Limb (tissue), 2 donors: ENCODE measurements at regions not wholly inside any gene's neighbourhood (a gene's known extent, or its start where the extent isn't known, plus 50 kb on each side); places are given as distances from the start of the nearest gene placed in this dataset.

Experiments used
- DNase-seq, 2 donors: peaks; one replicate each; pipeline ENCODE4 v3.0.0-alpha.2; 2016; ENCODE audit errors: extremely low spot score in 2 of 2

DNA sequence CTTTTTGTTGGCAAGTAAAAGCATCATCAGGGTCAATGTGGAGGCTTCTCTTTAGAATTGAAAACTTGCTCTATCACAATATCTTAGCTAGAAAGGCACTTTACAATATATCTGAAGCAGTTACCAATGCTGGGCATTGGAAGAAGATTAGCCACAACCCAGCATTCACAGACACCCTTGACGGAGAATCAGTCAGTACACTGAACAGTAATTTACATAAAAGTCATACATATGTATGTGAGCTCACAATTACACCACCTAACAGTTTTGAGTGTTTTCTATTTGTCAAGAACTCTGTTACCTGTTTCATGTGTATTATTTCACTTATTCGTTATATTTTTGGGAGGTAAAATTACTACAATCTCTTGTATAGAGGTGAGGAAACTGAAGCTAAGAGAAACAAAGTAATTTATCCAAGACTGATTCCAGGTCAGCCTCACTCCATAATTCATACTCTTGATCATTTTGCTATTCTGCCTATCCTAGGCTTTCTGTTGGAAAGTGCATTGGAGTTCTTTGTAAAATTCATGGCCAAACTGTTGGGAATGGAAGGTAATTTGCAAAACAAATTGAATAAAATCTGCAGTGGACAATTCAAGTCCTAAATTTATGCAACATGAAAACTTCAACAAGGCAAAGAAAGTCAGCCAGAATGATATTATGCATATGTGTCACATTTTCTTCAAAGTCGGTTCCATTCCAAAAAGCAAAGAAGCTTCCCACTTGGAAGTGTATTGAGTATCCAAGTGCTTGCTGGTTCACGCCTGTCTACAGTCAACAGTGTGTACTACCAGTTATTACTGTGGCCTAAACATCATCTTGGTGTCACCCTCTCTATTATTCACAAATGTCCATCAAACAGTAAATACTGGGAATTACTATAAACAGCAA lies 223.7 kb upstream of the SEMA6D start:
- DNase-seq, result no peak

DNA sequence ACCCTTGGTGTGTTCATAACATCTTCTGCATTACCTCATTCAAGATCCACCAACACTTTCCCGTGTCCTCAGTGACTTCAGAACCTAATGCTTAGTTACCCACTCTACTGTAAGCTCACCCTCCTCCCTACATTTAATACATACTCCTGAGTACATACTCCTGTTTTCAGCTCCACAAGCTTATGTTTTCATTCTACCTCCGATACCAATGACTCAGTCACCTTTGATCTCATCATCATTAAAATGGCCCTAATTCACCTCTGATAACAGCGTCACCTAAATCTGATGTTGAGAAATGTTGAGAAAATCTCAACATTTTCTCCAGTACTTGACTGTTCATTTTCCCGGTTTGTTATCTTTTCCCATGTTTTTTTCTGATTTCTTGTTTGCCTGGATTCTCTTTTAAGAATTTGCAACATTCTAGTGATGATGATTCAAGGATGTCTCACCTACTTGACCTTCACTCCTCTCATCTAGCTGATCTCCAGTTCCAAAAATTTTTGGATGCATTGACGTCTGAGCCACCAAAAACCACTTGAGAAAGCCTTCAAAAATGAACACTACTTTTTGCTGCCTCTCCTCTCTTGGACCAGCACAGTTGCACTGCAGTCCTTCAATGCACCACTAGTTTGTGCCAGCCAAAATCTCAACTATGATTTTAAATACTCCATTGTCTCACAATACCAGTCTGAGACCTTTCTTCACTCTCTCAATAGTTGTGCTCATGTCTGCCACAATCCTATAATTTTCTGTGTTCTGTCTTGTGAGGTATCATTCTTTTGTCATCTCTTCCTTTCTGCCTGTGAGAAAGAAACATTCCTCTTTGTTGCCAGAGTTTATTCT lies 220.7 kb upstream of the SEMA6D start:
- no peak for DNase-seq

DNA sequence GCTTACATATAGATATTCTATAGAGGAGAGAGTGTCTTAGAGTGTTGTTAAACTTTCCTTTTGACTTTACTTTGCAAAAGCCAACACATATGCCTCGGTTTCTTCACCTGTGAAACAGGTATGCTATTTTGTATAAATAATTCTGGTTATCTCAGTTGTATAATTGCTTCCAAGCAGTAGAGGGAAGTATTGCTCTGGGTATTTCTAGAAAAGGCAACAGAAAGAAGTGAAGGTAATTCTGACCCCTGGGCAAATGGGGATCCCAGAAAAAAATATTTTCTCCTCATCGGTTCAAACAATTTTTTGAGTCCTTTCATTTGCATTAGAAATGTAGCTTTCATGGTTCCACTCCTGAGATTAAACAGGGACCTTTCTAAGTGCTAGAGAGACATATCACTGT lies 216.5 kb upstream of the SEMA6D start:
- no peak for DNase-seq

DNA sequence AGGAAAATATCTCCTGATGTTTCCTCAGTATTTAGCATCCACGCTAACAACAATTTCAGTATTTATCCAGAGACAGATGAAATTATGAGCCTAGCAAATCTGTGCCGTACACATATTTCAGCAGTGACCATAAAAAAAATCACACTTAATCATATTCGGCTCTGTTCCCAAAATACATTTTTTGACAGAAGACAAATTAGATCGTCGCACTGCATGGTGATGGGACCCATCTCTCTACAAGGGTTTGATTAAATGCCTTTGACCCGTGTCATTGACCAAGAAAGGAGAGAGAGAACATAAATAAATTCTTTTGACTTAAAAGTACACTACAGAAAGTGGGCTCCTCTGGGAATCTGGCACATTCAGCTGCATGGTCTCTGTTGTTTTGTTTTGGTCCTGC lies 215.3 kb upstream of the SEMA6D start:
- DNase-seq, result no peak

DNA sequence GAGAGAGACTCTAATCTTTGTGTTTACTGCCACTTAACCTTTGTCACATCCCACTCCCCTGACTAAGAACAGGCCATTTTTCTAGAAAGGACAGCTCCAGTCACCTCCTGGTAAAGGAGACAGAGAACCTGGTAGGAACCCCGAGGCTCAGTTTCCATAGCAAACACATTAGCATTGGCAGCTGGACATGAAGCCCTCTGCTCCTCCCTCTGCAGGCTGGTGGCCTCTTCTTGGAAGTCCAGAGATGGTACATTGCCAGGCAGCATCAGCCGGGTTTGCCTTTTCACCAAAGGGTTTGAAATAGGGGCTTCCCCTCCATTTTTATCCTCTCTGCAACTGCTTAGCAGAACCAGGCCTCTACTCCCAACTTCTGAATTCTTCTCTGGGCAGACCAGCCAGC lies 213.4 kb upstream of the SEMA6D start:
- no peak for DNase-seq

DNA sequence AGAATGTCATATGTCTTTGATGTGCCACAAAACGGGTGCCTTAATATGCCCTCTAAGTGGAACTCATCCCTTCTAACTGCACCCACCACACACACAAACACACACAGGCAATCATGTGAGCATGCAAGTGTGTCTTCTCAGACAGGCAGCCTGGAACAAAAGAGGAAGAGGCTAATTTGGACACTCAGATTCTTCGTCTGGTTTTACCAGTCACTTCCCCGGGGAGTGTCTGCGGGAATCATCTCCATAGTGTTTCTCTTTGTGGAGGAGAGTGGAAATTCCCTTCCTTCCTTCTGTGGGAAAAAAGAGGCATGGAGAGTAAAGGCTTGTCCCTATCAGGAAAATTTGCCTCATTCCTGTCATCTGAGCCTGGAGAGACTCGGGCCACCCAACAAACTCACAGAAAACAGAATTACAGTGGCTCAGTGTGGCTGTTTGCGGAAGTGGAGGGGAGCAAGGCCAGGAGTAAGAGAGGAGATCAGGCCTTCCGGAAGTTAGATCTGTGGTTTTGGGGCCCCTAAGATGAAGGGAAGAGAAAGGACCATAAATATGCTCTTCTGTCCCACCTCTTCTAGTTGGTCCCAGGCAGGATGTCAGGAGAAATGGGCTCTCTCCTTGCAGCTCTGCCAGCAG lies 212.6 kb upstream of the SEMA6D start:
- no peak for DNase-seq

DNA sequence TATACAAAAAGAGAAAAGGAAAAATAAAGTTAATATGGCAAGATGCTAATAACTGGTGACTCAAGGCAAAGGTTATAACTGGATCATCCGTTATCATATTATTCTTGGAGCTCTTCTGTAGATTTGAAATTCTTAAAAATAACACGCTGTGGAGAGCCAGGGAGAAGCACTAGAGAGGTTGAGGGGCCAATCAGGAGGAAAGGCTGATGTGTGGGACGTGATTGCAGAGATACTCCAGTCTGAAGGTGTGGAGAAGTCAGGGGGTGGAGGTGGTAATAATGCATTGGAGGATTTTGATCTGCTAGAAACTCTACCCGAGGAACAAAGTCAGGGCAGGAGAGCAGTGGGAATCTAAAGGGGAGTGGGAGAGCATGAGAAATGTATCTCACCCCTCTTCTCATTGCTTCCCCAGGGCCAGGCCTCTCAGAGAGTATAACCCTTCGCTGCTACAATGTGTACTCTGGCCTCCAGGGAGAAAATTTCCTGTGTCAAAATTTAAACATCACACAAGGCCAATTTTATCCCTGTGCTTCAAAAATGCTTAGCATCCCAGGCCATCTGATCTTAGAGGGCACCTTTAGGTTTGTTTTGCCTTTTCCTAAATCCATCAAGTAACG lies 211.5 kb upstream of the SEMA6D start:
- DNase-seq, result no peak

DNA sequence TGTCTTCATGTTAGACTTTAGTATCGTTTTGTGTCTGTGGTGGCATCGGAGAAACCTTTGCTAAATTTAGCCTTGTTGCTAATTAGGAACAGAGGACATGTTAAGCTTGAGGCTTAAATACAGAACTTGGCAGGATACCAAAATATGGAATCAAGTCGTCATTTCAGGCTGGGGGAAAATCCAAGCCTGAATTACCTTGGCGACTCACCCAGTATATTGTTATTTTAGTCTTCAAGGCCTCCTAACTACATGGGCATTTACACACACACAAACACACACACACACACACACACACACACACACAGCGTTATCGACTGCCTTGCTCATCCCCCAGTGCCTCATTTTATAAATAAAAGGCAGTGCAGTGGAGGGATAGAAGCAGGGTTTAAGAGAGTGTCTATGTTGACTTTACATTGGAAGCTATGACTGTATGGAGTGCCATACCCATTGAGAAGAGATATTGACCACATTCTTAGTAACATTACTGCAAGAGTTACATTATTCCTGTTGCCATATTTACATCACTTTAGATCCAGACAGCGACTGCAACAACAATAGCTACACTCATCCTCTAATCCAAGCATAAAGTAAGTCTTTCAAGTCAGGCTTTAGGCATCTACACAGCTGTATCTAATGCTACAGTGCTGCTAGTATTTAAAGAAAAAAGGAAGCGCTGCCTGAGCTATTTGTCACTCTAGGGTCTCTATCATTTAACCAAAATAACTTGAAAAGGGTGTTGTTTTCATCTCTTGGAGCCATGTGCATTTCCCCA lies 210.8 kb upstream of the SEMA6D start:
- DNase-seq, result peak; percentile 53 to 70

DNA sequence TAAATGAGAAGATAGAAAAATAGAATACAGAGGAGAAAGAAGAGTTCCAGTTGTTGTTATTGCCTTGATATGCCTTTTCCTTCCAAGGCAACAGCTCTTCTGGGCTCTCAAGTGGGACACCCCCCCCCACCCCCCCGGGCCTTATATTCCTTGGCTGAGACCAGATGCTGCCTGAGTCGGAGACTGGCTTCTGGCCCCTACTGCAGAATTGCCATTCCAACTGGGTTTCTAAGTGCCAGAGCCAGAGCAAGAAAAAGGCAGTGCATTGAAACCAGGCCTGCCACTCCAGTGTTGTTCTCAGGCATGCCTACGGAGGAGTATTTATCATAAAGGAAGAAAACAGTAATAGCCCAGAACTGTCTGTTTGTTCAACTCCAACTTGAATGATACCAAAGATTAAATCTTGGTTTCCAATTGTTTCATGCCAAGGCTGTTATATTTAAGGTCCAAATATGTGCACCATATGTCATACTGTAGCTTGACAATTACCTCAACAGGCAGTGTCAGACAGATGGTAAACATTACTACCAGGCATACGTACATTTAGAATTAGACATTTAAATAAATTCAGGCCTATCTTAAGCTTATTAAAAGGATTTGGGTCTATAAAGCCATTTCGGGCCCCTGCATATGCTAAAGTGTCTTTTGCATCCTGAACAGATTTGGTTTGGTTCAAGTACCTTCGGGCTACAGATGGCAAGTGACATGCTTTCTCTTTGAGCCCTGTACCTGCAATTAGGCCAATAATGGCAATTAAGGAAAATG lies 209.9 kb upstream of the SEMA6D start:
- DNase-seq, result no peak

DNA sequence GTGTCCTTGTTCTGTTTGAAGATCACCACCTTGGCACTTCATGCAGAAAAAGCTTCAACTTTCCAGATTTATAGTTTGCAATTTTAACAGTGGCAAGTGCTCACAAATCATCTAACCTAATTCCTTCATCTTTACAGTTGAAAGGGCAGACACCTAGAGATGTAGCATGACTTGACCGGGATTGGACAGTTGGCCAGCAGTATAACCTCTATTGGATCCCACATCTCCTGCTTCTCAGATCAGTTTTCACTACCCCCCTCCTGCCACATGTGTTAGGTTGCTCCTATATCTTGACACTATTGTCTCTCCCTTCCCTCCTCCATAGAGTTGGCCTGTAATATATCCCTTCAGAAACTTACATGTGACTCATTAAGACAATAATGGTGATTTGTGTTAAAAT lies 206.0 kb upstream of the SEMA6D start:
- no peak for DNase-seq

DNA sequence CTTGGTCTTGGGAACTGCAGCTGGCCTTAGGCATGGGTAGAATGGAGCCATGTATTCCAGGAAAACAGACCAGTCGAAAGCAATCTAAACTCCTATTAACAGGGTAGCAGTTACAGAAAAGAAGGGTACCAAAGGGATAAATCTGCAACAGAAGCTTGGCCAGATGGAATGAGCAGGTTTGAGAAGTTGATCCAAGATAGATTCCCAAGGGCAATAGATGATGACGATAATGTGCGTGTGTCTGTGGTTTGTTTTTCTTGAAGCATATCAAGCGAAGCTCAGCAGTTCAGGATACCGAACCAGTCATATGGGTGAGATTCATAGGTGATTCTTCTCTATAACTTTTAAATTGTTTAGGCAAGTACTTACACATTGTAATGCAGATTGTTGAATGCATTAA lies 203.8 kb upstream of the SEMA6D start:
- DNase-seq, result no peak

DNA sequence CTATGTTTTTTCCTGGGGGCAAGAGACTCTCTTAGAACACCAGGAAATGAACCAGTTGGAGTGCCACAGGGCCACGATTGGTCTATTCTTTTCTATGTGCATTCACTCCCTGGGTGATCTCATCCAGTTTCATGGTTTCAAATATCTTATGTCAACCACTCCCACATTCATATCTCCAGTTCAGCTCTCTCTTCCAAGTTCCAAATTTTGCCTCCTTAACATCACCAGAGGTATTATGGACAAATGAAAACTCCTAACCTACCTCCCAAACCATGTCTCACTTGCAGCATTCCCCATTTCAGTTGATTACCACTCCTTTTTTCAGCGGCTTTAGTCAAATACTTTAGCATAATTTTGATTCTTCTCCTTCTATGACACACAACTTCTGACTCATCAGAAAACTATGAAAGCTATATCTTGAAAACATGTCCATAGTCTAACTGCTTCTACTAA lies 203.1 kb upstream of the SEMA6D start:
- DNase-seq, result no peak

DNA sequence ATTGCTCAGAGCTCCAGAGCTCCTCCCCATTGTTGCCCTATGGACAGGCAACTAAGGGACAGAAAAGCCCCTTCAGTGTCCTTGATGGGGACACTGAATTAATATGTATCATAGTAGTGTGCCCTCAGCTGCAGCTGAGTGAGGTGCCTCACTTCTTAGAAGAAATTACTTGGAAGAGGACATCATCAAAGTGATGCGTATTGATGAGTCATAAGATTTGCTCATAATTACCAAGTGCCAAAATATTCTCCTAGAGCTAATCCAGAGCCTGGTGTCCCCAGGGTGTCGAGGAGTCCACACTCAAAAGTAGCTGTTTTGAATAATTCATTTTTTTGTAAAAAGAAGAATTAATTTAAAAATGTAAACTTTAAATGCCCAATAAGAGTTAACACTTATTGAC lies 200.7 kb upstream of the SEMA6D start:
- DNase-seq, result no peak

DNA sequence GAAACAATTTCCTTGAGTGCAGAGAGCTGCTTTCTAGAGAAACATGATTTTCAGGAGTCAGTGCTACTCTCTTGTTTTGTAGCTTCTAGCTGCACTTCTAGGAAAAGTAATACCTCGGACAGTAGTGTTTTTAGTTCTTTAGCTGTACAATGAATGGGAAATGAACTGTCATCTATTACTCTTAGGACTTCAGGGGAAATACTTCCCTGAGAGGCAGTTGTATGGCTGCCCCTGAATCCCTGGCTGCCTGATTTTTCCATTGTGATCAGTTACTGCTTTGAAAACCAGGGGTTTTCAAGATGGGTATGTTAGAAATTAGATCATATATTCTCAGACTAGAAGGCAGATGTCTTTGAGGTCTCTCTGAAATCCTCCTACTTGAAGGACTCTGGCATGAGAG lies 200.3 kb upstream of the SEMA6D start:
- DNase-seq, result no peak

DNA sequence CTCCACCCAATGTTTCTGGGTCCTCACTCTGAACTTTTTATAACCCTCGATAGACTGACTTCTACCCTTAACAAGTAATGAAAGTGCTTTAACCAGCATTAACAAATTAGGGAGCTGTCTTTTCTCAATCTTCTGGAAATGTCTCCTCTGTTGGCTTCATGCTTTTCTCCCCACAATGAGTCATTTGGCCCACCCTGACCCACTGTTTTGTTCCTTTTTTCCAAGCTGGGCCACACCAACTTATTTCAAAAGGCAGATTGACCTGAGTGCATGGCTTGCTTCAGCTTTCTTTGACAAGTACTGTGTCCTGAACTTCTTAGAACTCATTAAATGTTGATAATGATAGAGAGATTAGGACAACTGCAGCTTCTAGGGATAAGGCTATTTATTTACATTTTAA lies 199.6 kb upstream of the SEMA6D start:
- DNase-seq, result no peak

DNA sequence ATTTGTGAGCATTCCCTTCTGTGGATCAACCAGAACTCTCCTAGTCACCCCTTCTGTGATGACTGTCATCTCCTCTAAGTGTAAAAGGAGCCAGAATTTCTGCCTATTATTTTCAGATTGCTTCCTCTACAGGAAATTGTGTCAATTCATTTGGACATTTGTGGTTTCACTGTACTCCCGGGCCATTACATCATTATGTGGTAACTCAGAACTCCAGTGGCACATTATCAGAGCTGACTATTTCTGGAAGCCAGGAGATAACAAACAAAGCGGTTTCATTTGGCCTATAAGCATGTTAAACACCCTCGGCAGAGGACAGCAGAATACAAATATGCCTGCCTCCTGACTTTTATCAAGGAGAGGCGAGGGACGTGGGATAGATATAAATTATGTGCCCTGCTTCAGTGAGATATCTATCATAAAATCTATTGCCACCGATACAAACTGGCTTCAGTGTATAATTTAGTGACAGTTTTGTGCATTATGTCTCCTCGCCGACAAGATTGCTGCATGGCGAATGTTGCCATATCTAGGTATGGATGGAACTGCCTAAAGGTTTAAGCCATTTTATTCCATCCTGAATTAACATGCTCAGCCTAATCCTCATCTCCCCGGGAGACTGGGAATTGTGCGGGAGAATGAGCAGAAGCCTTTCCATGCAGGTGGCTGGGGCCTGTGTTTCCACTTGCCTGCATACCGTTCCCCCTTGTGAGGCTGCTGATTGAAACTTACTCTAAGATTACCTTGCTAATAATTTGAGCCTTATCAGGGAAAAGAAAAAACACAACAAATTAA lies 193.4 kb upstream of the SEMA6D start:
- DNase-seq, result no peak

DNA sequence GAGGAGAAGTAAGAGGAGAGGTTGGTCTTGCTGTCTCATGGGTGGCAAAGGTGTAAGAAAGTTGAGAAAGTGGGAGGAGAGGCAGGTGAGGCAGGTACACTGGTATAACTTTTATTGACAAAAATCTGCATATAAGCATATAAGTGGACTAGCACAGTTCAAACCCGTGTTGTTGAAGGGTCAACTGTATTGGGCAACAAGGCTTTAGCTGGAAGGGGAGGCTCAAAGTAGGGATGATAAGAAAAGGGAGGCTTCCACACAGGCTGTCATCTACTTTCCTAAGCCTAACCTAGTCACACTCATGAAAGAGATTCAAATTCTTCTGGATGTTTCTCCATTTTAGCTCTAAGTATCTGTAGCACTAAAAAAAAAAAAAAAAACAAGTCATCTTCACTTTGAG lies 188.1 kb upstream of the SEMA6D start:
- DNase-seq, result no peak

DNA sequence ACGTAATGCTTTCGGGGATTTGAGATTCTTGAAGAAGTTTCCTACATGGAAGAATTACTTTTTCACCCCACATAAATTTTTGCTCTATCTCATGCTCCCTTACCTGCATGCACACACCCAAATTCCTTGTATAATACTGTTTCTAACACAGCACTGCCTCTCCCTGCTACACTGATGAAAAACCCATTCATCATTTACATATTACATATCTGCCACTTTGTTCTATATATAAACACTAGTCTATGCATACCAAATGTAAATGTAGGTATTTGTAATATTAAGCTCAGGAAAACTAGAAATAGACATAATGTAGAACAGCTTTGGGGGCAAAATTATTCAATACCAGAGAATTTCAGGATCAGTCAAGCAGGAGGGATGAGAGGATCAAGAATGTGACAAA lies 182.6 kb upstream of the SEMA6D start:
- no peak for DNase-seq

DNA sequence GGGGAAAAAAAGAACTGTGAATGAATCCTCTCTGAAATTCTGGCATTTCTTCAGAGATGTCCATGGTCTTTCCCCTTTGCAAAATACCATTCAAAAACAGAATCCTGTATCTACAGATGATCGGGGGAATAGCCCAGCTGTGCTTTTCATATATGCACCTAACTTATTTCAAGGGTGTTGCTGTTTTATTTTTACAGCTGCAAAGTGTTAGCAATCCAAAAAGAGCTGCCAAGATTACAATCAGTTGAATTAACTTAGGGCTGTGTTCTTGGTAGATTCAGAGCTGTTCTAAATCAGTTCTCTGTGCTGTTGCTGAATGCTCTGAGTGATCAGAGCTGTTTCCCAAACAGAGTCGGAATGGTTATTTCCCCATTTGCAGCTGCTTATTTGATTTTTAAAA lies 175.7 kb upstream of the SEMA6D start:
- no peak for DNase-seq
